KG1 (cell line): ENCODE measurements at regions not wholly inside any gene's neighbourhood (a gene's known extent, or its start where the extent isn't known, plus 50 kb on each side); places are given as distances from the start of the nearest gene placed in this dataset.
"Not testable (repeated sequence)": the region's sequence is repeated elsewhere in the genome, so short reads cannot be mapped to it uniquely, and the experiment has no call there.

ENCODE experiments used
- DNase-seq: peaks from one replicate; lab custom pipeline; 2025; lab: John Stamatoyannopoulos, UW

- no peak for DNase-seq
These were observed 351.8 kb upstream of the FZD8 start for GRCh38 chr10:35993591-35994515.

DNA sequence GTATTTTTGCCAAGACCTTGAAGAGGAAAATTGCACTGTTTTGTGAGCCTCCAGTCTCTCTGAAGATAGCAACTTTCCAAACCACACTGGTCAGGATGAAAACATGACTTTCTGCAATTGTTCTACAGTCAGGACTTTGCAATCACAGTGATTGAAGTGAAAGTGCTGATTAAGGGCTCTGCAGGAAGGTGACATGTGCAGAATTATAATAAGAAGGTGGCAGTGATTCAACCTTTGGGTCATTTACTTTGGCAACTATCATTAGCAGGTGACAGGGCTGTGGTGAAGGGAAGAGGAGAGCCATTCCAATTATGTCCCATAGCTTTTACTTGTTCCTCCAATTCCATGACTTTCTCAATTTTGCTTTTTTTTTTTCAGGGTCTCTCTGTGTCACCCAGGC lies 350.0 kb upstream of the FZD8 start:
- DNase-seq, result no peak

DNA sequence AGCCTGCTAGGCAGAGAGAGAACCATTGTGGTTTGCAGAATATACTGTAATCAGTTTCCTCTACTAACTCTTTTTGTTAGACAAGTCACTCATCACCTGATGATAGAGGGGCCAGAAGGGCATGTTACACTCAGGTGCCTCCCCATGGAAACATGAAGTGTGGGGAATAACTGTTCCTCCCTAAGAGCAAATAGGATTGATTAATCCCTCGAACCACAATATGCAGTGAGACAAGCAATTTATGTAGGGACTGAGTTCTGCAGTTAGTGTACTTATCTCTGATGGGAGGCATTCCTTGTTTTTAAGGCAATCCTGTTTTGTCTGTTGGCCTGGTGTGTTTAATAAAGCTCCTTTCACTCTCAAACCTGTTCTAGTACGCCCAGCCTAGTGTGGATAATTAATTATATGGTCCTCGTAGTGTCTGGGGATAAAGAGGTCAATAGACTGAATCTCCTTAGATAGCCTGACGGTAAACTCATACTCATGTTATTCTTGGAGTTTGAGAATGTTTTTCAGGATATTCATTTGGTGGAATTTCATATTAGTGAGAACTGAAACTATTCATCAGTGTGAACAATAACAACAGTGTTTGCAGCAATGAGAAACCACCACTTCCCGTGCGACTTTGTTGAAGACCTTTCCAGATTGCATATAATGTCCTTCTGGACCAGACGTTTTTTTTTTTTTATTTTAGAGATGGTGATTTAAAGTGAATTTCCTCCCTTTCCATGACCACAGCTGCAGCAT lies 344.8 kb upstream of the FZD8 start:
- DNase-seq, result no peak

- DNase-seq, result no peak
These were observed 337.0 kb upstream of the FZD8 start for GRCh38 chr10:35979116-35979515.

DNA sequence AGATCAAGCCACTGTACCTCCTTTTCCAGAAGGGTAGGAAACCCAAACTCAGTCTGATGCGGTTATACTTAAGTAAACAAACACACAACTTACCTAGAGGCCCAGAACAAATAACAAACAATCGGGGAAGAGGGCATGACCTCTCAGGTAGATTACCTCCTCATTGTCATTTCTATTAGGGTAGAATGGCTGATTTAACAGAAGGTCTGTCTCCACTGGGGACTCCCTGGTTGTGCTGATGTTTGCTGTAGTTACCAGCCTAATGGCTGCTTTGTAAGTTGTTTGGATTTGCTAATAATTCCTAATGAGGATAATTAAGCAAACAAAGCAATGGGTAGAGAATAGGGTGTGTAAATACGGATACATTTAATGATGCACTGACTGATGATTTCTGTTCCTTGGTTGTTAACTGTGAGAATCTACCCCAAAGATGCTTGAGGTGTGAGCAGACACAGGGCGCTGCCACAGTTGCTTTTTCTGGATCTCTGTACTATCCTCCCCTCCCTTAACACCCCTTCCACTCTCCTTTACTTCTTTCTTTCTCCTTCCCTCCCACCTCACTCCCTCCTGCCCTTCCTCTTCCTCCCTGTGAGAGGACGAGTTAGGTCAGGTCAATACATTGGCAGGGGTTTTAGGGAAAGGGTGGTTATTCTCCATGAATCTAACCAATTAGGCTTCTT lies 332.0 kb upstream of the FZD8 start:
- DNase-seq, result not testable (repeated sequence)

GRCh38 chr10:35972275-35972674 lies 330.2 kb upstream of the FZD8 start:
- DNase-seq, result no peak

DNA sequence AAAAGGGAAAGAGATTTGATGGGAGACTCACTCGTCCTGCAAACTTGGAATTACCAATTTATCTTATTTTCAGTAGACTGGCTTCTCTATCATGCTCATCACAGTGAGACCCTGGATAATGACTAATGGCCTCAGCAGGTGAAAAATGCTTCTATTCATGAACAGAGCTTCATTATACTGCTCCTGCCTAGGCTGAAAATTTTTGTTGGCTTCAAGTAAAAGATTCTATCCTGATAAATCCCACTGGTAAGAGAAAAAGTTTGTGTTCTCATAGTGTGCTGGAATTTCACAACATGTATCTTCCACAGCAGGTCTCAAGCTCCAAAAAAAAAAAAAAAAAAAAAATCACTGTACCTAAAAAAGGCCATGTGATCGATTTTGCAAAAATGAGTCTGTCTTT lies 329.3 kb upstream of the FZD8 start:
- no peak for DNase-seq

GRCh38 chr10:35963685-35964084 lies 321.6 kb upstream of the FZD8 start:
- no peak for DNase-seq

- DNase-seq, result no peak
These were observed 319.4 kb upstream of the FZD8 start for GRCh38 chr10:35961501-35961900.

DNA sequence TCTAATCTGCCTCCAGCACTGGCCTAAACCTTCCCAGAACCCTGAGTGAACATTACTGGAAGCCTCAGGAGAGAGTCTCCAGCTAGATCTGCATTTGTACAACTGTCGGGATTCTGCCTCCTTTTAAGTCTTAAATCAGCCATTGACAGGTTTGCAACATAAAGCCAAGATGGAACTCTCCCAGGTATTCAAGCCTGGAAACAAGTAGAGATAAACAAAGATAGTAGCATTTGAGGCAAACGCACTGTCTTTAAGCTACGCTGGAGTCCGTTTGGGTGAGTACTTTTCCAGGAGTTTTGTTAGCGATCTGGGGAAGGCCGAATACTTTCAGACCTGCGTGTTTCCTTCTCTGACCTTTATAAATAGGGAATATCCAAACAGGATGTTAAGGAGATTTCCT lies 317.2 kb upstream of the FZD8 start:
- DNase-seq, result no peak

GRCh38 chr10:35958609-35959008 lies 316.5 kb upstream of the FZD8 start:
- DNase-seq, result not testable (repeated sequence)

DNA sequence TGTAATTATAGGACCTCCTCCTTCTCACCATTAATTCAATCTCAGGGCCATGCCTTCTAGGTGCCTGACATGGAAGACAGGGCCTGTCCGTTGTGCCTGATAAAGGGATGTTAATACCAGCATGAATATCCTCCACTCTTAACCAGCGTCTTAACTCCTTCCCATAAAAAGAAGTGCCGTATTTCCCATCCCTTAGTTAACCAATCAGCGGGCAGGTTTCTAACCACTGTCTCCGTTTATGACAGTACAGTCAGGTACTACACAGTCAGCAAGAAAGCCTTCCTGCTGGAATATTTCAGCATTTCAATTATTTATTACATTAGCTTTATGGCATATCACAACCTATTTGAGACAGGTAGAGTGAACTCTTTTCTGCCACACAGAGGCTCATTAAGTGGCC lies 308.6 kb upstream of the FZD8 start:
- no peak for DNase-seq

- DNase-seq, result no peak
These were observed 308.1 kb upstream of the FZD8 start for GRCh38 chr10:35950226-35950625.

- no peak for DNase-seq
These were observed 307.7 kb upstream of the FZD8 start for GRCh38 chr10:35949811-35950211.

GRCh38 chr10:35946556-35946955 lies 304.5 kb upstream of the FZD8 start:
- no peak for DNase-seq

DNA sequence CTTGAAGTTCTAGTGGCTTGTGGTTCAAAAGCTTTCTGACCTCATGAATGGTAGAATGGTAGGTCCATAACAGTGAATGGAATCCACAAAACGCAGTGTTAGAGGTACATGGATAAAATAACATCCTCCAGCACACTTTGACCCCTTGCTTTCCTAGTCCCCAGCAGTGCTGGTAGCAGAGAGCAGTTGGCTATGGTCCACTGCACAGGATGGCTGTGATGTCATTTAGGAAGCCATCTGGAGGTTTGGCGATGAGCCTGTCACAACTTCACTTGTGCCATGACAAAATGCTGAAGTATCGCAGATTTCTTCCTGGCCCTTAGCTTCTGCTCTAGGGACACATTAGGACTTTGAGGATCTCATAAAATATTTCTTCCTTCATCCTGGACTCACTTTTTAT lies 300.0 kb upstream of the FZD8 start:
- DNase-seq, result no peak

DNA sequence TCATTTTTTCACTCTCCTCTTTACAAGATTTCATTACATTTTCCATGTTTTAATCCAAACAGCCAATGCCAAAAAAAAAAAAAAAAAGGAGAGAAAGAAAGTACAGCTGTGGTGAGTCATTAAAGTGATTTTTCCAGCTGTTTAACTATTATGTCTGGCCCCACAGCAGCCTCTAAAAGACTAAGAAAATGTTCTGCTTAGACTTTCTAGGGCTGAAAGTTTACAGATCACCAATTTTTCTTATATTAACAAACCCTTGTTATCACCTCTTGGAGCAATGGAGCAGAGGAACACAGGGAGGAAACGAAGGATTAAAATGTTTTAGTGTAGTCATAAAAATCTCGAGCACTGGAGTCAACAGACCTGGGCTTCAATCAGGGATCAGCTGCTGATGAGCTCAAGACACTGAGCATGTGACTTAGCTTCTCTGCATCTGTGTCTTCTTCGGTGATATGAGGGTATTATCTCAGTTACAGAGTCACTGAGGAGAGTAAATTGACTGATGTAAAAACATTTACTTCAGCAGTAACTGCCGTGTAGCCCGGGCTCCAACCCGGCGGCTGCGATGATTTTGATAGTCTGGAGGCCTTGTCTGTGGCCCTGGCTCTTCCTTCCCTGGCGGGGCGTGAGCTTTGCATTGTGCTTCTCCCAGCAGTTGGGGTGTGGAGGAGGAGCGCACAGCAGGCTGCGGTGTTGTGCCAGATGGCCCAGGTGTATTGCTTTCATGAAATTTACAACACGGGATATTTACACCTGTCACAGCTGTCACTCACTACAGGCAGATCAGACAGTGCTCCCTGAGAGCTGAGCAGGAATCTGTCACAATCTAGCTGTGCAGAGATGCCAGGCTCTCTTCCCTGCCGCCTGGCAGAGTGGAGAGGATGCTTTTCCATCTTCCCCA lies 298.3 kb upstream of the FZD8 start:
- DNase-seq, result no peak

GRCh38 chr10:35938160-35938559 lies 296.1 kb upstream of the FZD8 start:
- no peak for DNase-seq

DNA sequence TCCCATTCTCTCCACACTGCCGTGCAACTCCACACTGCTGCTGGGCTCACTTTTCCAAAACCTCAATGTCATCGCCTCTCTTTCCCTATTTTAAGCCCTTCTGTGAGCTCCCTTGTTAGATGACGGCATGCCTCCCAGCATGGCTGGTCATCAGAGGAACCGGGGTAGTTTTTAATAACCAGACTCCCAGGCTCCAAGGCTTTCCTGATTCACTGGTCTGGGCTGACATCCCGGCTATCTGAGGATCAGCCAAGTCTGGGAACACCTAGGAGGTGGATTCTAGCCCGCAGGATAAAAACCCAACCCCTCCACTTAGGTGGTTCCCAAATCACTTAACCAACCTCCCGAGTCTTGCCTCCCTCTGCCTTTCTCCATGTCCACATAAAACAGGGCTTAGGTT lies 295.4 kb upstream of the FZD8 start:
- DNase-seq, result no peak

DNA sequence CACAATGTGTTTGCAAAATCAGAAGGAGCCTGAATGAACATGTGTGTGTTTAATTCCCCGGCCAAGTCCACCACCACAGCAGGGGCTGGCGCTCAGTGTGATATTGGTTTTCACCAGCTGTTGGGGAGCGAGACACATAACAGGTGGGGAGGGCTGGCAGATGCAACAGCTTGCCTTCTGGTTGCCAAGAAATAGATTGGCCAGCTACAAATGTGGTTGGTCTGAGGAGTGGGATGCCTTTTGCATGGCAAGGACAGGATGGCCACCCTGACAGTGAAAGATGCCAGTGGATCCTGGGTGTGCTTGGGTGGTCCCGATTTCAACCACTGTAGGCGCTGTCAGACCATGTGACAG lies 292.5 kb upstream of the FZD8 start:
- no peak for DNase-seq

- no peak for DNase-seq
These were observed 292.0 kb upstream of the FZD8 start for GRCh38 chr10:35933940-35934641.
